ENCODE measurements at regions not wholly inside any gene's neighbourhood (a gene's known extent, or its start where the extent isn't known, plus 50 kb on each side); places are given as distances from the start of the nearest gene placed in this dataset.

- TF ChIP-seq EZH2 (IDR thresholded peaks at IDR 0.05; ENCODE audit: borderline replicate concordance, low read length) = no peak
- no peak for TF ChIP-seq CTCF (IDR thresholded peaks at IDR 0.05; ENCODE audit: low read length)
Measured at GRCh38 chr7:128155100-128155740, 85.9 kb upstream of the LEP start.

Measured in OCI-LY1 (cell line).